ENCODE measurements at regions not wholly inside any gene's neighbourhood (a gene's known extent, or its start where the extent isn't known, plus 50 kb on each side); places are given as distances from the start of the nearest gene placed in this dataset.

DNA sequence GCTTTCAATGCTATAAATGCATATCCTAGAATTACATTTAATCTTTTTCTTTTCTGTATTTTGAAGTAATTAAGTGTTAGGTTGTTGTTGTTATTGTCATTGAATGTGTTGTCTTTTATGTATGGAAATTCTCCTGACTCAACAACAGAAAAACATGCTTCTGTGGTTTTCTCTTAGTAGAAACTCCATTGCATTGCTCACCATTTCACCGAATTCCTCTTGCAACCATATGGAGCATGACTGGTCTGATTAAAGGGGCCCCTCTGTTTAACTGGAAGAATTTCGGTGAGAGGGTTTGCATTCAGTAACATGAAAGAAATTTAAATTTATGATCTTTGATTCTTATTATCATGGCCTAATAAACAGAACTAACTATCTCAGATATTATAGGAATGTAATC lies 454.3 kb upstream of the JARID2 start:
- Histone ChIP-seq H3K4me1 (ENCODE audit: insufficient read depth, low read length, poor library complexity, severe bottlenecking) (peaks cover 16% of the 10 kb centered on the region), H2AFZ (ENCODE audit: low read length) (no peak overlapping the region), H3K9me2 (ENCODE audit: insufficient read depth, low read length) (no peaks in the 10 kb centered on the region), H4K20me1 (ENCODE audit: insufficient read depth, low read length) (no peaks in the 10 kb centered on the region), H3K4me2 (ENCODE audit: low read length) (no peak overlapping the region), H3K36me3 (ENCODE audit: insufficient read depth, low read length) (no peaks in the 10 kb centered on the region), H3K4me3 (ENCODE audit: low read depth, low read length, poor library complexity, severe bottlenecking) (no peak overlapping the region), H3K27ac (ENCODE audit: low read depth, low read length, poor library complexity, severe bottlenecking) (no peak overlapping the region), H3K79me2 (ENCODE audit: insufficient read depth, low read depth, low read length) (no peaks in the 10 kb centered on the region), H3K9me3 (ENCODE audit: low read length) (no peaks in the 10 kb centered on the region)
- DNase-seq (ENCODE audit: low spot score), result no peak
- ChIA-PET POLR2A (no interaction called here), CTCF (ENCODE audit: unreplicated experiment) (interaction anchor here (0.7 kb wide), 1 partner anchor 9 kb away, joined by 3 read pairs; no protein-coding TSS in a partner anchor)
- BruUV-seq (replicated peaks), result no TSS peak
- TF ChIP-seq EZH2phosphoT487 (IDR thresholded peaks at IDR 0.05; ENCODE audit: borderline replicate concordance, low read depth, low read length), result no peak
- intact Hi-C loops (cut with micrococcal nuclease; ENCODE audit: unreplicated experiment), result no loop called here

DNA sequence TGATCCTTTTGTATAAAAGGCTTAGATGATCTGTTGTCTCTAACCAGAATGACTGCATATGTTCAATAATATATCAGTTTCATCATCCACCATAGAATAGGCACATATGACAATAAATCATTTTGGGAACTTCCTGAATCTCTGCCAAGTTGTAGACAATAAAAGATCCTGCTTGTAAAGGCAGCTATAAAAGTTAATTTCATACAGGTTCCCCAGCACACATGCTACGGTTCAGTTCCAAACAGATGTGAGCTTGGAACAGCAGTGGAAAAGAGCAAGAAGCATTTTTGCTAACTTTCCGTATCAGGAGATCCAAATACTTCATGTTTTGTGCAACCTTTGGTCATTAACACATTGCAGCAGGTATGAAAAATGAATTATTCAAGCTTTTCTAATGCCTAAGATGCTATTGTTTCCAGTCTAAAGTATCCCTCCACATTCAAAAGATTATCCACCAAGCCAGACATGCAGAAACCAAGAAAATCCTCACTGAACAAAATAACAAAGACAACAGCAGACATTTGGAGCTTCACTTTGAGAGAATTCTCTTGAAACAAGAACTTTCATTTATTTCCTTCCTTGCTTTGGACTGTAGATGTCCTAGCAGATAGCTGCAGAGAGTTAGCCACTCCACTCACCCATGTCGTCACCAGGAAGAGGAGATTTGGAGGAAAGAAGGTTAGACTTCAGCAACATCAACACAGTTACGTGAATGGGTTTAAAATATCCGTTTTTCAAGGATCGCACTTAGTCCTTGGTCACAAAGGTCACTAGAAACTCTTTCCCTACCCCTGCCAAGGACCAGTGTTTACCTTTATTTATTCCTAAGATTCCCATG lies 453.5 kb upstream of the JARID2 start:
- BruUV-seq (replicated peaks), result no TSS peak
- CTCF ChIA-PET (ENCODE audit: unreplicated experiment), result no interaction called here
- no peak for DNase-seq (ENCODE audit: low spot score)
- Histone ChIP-seq H3K9me2 (ENCODE audit: insufficient read depth, low read length) (no peaks in the 10 kb centered on the region), H3K4me3 (ENCODE audit: low read depth, low read length, poor library complexity, severe bottlenecking) (no peak overlapping the region), H3K27ac (ENCODE audit: low read depth, low read length, poor library complexity, severe bottlenecking) (no peak overlapping the region), H2AFZ (ENCODE audit: low read length) (peak overlapping the region; percentile 54), H3K36me3 (ENCODE audit: insufficient read depth, low read length) (no peaks in the 10 kb centered on the region), H3K79me2 (ENCODE audit: insufficient read depth, low read depth, low read length) (no peaks in the 10 kb centered on the region), H4K20me1 (ENCODE audit: insufficient read depth, low read length) (no peaks in the 10 kb centered on the region), H3K4me2 (ENCODE audit: low read length) (no peak overlapping the region), H3K9me3 (ENCODE audit: low read length) (no peaks in the 10 kb centered on the region), H3K4me1 (ENCODE audit: insufficient read depth, low read length, poor library complexity, severe bottlenecking) (peaks cover 12% of the 10 kb centered on the region)
- intact Hi-C loops (cut with micrococcal nuclease; ENCODE audit: unreplicated experiment), result no loop called here
- POLR2A ChIA-PET, result no interaction called here
- TF ChIP-seq, protein P1, sequence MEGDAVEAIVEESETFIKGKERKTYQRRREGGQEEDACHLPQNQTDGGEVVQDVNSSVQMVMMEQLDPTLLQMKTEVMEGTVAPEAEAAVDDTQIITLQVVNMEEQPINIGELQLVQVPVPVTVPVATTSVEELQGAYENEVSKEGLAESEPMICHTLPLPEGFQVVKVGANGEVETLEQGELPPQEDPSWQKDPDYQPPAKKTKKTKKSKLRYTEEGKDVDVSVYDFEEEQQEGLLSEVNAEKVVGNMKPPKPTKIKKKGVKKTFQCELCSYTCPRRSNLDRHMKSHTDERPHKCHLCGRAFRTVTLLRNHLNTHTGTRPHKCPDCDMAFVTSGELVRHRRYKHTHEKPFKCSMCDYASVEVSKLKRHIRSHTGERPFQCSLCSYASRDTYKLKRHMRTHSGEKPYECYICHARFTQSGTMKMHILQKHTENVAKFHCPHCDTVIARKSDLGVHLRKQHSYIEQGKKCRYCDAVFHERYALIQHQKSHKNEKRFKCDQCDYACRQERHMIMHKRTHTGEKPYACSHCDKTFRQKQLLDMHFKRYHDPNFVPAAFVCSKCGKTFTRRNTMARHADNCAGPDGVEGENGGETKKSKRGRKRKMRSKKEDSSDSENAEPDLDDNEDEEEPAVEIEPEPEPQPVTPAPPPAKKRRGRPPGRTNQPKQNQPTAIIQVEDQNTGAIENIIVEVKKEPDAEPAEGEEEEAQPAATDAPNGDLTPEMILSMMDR (conservative IDR thresholded peaks at IDR 0.05; ENCODE audit: low read length), result no peak
- no peak for TF ChIP-seq EZH2phosphoT487 (IDR thresholded peaks at IDR 0.05; ENCODE audit: borderline replicate concordance, low read depth, low read length)

DNA sequence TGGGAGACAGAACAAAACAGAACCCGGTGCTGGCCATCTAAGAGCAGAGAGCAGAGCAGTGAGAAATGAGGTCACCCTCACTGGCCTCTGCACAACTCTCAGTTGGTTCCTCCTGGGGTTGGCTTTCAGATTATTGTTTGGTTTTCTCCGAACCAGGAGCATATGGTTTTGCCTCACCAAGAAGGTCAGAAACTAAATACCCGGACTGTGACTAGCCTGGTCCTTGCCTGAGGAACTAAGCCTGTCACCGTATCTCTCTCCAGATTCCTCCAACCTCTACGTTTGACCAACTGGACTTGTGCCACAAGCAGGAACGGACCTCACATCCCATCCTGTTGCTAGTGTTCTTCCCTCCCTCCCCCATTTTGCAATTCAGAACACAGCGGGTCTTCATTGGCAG lies 450.4 kb upstream of the JARID2 start:
- no peak for TF ChIP-seq EZH2phosphoT487 (IDR thresholded peaks at IDR 0.05; ENCODE audit: borderline replicate concordance, low read depth, low read length)
- TF ChIP-seq, protein P1 (conservative IDR thresholded peaks at IDR 0.05; ENCODE audit: low read length), result no peak
- Histone ChIP-seq H3K27ac (ENCODE audit: low read depth, low read length, poor library complexity, severe bottlenecking) (no peak overlapping the region), H3K4me2 (ENCODE audit: low read length) (no peak overlapping the region), H2AFZ (ENCODE audit: low read length) (no peak overlapping the region), H3K79me2 (ENCODE audit: insufficient read depth, low read depth, low read length) (no peaks in the 10 kb centered on the region), H3K9me2 (ENCODE audit: insufficient read depth, low read length) (no peaks in the 10 kb centered on the region), H4K20me1 (ENCODE audit: insufficient read depth, low read length) (no peaks in the 10 kb centered on the region), H3K36me3 (ENCODE audit: insufficient read depth, low read length) (no peaks in the 10 kb centered on the region), H3K4me3 (ENCODE audit: low read depth, low read length, poor library complexity, severe bottlenecking) (no peak overlapping the region), H3K9me3 (ENCODE audit: low read length) (no peaks in the 10 kb centered on the region), H3K4me1 (ENCODE audit: insufficient read depth, low read length, poor library complexity, severe bottlenecking) (peaks cover 8% of the 10 kb centered on the region)
- no TSS peak for BruUV-seq (replicated peaks)
- POLR2A ChIA-PET, result interaction anchor here (0.6 kb wide), 1 partner anchor 534 kb away, joined by 3 read pairs; no protein-coding TSS in a partner anchor
- intact Hi-C loops (cut with micrococcal nuclease; ENCODE audit: unreplicated experiment), result no loop called here
- CTCF ChIA-PET (ENCODE audit: unreplicated experiment), result no interaction called here
- DNase-seq (ENCODE audit: low spot score), result no peak
